GM10266 (cell line): ENCODE measurements at regions not wholly inside any gene's neighbourhood (a gene's known extent, or its start where the extent isn't known, plus 50 kb on each side); places are given as distances from the start of the nearest gene placed in this dataset.

Experiments
- DNase-seq: peaks from one replicate; pipeline ENCODE4 v3.0.0; 2012; ENCODE audit errors: extremely low spot score
- TF ChIP-seq, protein P1 (sequence below): IDR thresholded peaks from 2 replicates; pipeline ENCODE4 v1.5.1; 2012; ENCODE audit warnings: mild to moderate bottlenecking, low read depth; ENCODE audit not compliant: control insufficient read depth, insufficient read depth; ENCODE audit errors: missing control alignments

DNA sequence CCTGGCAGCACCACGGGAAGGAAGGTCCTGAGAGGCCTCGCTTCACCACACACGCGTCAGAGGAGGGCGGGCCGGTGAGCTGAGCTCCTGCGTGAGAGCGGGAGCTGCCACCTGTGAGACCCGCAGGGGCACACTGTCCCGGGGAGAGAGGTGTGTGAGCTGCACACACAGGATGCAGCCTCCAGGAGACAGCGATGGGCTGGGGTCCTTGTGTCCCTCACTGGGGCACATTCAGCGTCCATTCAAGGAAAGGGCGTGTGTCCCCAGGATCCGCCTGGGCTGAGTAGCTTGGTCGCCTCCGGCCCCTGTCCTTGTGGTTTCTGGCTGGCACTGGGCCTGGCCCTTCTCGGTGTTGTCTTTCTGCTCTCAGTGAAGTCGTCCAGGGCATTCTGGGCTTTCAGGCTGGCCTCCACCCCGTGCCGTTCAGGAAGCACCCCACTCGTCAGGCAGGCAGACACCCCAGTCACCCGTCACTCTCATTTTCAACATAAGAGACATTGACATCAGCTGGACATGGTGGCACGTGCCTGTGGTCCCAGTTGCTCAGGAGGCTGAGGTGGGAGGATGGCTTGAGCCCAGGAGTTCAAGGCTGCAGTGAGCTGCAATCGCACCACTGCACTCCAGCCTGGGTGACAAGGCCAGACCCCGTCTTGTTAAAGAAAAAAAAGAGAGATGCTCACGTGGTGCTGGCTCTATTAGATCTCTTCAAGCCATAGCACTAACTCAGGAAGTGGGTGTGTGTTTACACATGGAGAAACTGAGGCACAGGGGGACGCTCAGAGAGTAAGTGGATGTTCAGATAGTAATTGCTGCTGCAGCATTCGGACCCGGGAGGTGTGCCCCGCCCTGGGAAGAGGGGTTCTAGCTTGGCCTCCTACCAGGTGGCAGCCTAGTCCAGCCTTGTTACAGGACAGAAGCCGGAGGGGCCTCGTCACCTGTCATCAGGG is 1081.6 kb downstream of the BRD1 start:
- DNase-seq: no peak
- TF ChIP-seq, protein P1, sequence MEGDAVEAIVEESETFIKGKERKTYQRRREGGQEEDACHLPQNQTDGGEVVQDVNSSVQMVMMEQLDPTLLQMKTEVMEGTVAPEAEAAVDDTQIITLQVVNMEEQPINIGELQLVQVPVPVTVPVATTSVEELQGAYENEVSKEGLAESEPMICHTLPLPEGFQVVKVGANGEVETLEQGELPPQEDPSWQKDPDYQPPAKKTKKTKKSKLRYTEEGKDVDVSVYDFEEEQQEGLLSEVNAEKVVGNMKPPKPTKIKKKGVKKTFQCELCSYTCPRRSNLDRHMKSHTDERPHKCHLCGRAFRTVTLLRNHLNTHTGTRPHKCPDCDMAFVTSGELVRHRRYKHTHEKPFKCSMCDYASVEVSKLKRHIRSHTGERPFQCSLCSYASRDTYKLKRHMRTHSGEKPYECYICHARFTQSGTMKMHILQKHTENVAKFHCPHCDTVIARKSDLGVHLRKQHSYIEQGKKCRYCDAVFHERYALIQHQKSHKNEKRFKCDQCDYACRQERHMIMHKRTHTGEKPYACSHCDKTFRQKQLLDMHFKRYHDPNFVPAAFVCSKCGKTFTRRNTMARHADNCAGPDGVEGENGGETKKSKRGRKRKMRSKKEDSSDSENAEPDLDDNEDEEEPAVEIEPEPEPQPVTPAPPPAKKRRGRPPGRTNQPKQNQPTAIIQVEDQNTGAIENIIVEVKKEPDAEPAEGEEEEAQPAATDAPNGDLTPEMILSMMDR: no peak

DNA sequence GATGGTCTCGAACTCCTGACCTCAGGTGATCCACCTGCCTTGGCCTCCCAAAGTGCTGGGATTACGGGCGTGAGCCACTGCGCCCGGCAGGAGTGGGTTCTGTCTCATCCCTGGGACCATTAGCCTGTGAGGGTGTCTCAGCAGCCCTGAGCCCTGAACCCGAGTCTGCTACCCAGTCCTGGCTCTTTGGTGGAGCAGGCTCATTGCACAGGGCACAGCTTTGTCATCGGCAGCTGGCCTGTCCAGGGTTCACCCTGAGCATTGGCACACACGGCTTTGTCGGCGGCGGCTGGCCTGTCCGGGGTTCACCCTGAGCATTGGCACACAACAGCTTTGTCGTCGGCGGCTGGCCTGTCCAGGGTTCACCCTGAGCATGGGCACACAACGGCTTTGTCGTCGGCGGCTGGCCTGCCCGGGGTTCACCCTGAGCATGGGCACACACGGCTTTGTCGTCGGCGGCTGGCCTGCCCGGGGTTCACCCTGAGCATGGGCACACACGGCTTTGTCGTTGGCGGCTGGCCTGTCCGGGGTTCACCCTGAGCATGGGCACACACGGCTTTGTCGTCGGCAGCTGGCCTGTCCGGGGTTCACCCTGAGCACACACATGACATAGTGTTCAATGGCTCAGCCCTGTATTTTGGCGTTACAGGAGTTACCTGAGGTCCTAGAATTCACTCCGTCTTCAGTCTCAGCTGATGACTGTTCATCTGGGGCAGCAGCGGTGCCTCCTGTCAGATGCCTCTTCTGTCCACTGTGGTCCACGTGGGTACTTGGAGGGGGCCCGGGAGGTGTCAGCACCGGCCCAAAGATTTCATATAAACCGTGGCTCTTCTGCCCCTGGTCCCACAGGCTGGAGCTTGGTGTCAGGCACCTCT is 1082.5 kb downstream of the BRD1 start:
- DNase-seq: no peak
- TF ChIP-seq, protein P1: no peak

DNA sequence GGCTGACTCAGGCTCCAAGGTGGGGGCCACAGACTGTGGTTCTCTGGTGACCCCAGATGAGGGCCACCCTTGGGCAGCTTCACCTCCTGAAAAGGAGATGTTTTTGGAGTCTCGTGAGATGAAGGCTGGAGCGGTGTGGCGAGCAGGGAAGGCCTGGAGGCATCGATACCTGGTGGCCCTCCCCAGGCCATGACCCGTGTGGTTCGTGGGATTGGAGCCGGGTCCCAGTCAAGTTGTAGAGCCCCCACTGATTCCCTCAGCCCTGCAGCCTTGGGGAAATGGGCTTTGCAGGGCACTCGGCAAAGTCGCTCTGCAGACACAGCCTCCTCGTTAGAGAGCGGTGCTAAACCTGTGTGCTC is 1083.4 kb downstream of the BRD1 start:
- DNase-seq: no peak

DNA sequence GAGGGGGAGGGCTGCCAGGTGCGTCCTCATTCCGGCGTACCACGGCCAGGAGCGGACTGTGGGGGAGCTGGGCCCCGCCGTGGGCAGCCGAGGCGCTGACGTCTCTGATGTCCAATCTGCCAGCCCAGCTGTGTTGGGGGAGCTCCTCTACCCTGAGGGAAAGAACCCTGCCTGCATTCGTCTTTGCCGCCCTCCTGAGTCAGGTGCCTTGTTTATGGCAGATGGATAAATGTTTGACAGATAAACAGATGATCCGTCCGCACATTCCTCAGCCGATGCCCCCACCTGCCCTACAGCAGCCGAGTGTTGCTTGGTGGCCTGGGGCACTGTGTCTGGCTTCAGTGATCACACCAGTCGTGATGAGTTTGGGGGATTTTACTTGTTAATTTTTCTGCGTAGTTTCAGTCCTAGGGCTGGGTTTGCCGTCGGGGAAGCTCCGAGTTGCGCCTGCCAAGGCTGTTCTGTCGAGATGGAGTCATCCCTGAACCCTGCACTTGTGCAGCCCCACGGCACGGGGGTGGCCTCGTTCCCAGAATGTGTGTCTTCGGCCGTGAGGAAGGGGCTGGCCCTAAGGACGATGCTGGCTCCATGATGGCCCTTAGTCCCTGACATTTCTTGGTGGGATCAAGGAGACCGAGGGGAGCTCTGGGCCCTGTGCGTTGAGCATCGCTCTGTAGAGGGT is 1083.9 kb downstream of the BRD1 start:
- peak; percentile 6 for DNase-seq
- TF ChIP-seq, protein P1: no peak

More for the DNA sequence above, 1083.4 kb downstream of the BRD1 start:
- TF ChIP-seq, protein P1: no peak

DNA sequence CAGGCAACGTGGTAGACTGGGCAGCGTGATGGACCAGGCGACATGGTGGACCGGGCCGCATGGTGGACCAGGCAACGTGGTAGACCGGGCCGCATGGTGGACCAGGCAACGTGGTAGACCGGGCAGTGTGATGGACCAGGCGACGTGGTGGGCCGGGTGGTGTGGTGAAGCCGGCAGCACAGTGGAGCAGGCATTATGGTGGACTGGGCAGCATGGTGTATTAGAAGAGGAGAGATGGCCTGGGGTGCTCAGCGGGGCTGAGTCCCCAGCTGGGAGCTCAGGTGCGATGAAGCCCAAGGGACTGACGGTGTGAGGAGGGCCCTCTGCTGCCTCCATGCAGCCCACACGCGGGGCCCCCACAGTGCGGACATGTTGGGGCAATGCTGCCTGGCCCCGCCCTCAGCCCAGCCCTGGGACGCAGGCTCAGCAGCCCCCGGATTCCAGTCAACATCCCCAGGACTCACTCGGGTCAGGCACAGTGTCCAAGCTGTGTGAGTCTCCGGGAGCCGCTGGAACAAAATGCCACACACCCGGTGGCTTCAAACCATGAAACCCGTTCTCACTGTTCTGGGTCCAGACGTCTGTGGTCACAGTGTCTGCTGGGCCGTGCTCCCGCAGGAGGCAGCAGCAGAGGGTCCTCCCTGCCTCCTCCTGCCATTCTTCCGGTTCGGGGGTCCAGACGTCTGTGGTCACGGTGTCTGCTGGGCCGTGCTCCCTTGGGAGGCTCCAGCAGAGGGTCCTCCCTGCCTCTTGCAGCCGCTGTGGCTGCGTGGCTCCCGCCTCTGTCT is 1084.9 kb downstream of the BRD1 start:
- TF ChIP-seq, protein P1: no peak
- DNase-seq: no peak

DNA sequence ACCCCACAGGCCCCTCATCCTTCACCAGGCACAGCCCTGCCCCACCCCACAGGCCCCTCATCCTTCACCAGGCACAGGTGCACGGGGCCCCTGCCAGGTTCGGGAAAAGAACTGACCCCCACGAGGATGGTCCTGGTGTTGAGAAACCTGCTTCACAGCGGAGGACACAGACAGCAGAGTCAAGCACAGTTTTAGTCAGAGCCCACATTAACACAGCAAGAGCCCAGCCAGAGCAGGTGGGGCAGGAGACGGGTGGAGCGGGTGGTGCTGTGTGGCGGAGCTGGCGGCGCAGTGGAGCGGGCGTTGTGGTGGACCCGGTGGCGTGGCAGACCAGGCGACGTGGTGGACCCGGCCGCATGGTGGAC is 1085.5 kb downstream of the BRD1 start:
- TF ChIP-seq, protein P1: no peak
- no peak for DNase-seq
